Adrenal gland (tissue), 5 donors: ENCODE measurements at regions not wholly inside any gene's neighbourhood (a gene's known extent, or its start where the extent isn't known, plus 50 kb on each side); places are given as distances from the start of the nearest gene placed in this dataset.

ENCODE experiments used
- POLR2A ChIP-seq, 2 donors: fragments of 450-650 bp; IDR thresholded peaks; one replicate each; pipeline ENCODE4 v1.6.1; 2017; ENCODE audit warnings: antibody characterized with exemption in 2 of 2, mild to moderate bottlenecking in 2 of 2, moderate library complexity in 1 of 2
- TF ChIP-seq, protein P1 (sequence below), 6 experiments: fragments of 450-650 bp in 4 of 6; fragments of 200-600 bp in 2 of 6; sonication (generic) in 1 of 6; IDR thresholded peaks; 1 replicate in 5 of 6; 2 replicates in 1 of 6; pipeline versions ENCODE4 v1.5.1 to v1.8.0; 2016 to 2021; ENCODE audit warnings: antibody characterized with exemption in 6 of 6, mild to moderate bottlenecking in 2 of 6, moderate library complexity in 1 of 6
- donor health status: DM: no; HTN: no; CAD: no.

DNA sequence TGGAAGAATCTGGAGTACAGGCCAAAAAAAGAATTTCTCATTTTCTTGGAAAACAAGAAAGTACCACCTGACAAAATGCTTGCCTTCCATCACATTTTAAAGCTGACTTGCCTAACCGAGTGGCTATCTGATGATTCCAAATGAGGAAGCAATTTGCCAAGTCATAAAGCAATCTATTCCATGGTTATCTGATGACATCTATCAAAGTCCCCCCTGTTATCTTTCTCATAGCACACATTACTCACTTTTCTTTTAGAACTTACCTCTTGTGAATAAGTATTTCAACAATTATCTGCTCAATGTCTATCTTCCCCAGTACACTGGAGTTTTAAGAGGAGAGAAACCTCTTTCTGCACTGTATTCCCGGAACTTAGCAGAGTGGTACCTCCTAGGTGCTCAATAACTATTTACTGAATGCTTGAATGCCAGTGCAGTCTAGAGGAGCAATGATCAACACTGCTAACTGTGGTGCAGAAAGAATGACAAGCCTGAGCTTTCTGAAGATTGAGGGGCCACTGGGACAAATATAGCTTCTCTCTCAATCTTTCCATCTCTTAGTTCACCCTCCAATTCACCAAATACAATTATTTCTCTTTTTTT is 186.3 kb upstream of the ATP11B start:
- TF ChIP-seq, protein P1, sequence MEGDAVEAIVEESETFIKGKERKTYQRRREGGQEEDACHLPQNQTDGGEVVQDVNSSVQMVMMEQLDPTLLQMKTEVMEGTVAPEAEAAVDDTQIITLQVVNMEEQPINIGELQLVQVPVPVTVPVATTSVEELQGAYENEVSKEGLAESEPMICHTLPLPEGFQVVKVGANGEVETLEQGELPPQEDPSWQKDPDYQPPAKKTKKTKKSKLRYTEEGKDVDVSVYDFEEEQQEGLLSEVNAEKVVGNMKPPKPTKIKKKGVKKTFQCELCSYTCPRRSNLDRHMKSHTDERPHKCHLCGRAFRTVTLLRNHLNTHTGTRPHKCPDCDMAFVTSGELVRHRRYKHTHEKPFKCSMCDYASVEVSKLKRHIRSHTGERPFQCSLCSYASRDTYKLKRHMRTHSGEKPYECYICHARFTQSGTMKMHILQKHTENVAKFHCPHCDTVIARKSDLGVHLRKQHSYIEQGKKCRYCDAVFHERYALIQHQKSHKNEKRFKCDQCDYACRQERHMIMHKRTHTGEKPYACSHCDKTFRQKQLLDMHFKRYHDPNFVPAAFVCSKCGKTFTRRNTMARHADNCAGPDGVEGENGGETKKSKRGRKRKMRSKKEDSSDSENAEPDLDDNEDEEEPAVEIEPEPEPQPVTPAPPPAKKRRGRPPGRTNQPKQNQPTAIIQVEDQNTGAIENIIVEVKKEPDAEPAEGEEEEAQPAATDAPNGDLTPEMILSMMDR (IDR thresholded peaks at IDR 0.05): no peak
- no peak for TF ChIP-seq POLR2A (IDR thresholded peaks at IDR 0.05)
